Ecto neural progenitor cell (in vitro differentiated cells): ENCODE measurements at regions not wholly inside any gene's neighbourhood (a gene's known extent, or its start where the extent isn't known, plus 50 kb on each side); places are given as distances from the start of the nearest gene placed in this dataset.

Source experiments
- DNase-seq: peaks from one replicate; pipeline ENCODE4 v3.0.0-alpha.2; 2018; ENCODE audit warnings: low spot score

DNA sequence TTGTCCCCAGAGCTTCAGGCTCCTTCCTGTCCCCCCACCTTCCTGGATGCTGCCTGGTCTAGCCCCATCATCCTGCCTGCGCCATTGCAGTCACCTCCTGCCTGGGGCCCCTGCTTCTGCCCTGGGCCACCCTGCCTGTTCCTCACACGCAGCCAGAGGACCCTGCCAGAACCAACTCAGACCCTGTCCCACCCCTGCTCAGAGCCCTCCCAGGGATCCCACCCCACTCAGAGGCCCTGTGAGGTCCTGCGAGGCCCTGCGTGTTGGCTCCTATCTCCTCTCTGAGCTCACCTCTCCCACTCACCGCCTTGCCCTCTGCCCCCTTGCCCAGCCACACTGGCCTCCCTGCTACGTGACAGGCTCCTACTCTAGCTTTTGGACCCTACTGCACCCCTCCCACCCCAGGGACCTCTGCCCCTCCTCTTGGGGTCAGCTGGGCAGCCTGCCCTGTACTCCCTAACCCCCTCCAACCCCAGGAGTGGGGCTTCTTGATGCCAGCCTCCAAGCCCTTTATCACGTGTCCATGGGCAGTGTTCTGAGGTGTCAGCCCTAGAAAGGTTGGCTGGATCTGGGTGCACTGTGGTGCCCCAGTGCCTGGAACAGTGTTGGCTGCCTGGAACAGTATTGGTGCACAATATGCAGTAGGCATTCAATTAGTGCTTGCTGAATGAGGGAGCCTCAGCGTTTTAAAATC lies 68.3 kb downstream of the CEBPB start:
- no peak for DNase-seq

DNA sequence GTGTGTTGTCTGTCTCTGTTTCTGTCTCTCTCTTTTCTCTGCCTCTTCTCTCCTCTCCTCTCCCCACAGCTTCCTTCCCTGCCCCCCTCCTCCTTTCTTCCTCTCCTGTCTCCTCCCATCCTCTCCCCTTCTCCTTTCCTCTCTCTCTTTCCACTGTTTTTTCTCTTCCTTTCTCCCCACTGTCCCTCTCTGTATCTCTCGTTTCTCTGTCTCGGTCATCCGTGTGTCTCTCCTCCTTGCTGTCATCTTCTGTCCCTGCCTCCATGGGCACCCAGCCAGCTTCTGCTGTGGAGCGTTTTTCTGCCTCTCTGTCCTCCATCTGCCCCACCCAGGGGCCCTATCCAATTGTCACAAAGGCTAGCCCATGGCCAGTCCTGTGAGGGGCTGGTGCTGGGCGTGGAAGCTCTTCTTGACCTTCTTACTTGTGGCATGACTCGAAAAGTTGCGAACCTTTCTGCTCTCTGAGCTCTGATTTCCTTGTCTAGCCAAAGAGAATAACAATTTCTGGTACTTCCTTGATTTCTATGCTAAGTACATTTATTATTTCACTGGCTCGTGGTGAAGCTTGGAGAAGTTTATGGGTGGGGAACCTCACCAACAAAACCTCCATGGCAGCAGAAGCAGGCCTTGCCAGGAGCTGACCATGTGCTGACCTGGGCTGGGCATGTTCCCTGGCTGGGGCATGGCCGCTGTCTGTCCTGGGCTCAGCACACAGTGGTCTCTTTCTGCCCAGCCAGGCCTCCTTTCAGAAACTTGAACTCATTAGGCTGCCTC lies 69.3 kb downstream of the CEBPB start:
- no peak for DNase-seq

GRCh38 chr20:50260479-50261221 lies 70.0 kb downstream of the CEBPB start:
- DNase-seq: no peak

- DNase-seq: no peak
These were observed 71.0 kb downstream of the CEBPB start for GRCh38 chr20:50261471-50262212.

DNA sequence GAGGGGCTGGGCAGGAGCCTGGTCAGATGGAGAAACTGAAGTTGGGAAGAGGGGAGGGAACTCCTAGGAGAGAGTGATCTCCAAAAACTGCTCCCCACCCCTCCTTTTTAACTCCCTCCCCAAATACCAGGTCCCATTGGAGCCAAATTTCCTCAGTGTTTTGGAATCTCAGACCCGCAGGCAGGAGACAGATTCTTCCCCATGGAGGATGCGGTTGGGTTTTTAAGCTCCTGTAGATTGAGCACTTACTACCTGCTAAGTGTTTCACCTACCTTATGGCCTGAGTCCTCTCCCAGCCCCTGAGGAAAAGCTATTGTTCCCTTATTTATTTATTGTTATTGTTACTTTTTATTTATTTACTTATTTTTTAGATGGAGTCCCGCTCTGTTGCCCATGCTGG lies 73.2 kb downstream of the CEBPB start:
- DNase-seq: no peak

DNA sequence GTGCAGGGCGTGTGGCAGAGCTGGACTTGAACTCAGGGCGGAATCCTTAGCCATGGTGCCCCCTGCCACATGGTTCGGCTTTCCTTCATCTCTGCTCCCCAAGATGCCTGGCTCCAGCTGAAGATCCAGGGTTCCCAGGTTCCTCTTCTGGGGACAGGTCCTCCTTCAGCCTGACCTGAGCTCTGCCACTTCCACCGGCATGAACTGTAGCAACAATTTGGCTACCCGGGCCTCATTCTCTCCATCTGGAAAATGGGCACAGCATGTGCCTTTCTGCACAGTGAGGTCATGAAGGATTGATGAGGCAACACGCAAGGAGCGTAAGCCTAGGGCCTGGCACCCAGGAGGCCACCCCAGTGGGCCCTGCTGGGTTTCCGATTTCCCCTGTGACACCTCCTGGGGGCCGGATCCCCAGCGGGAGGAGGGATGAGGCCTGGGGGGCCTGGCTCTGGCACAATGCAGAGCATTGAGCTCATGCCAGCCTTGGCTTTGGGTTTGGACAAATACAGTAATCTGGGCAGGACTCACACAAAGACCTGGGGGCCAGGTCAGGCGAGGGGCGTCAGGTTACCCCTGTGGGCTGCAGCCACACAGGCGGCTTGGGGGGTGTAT lies 74.0 kb downstream of the CEBPB start:
- DNase-seq: no peak

DNA sequence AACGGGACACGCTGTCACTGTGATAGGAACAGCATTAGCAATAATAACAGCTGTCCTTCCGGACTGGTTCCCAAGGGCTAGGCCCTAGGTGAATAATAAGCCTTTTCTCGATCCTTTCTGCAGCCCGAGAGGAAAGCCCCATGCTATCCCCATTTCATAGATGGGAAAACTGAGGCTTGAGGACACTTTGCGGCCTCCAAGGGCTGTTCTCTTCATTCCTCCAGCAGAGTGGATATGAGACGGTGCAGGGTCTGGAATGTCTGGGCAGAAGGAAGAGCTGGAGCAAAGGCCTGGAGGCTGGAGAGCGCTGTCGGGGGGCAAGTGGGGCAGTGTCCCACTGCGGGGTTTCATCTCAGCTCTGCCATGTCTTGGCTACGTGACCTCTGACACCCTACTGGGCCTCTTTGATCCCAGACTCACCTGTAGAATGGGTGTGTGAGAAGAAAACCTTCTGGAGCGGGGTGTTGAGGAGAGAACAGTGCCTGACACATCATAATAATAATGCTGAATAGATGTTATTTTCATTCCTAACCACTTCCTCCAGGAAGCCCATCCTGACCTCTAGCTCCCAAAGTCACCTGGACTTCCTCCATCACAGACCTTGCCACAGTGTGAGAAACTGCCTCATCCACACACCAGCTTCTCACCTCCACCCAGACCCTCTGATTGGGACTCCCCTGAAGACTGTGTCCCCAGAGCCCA lies 74.8 kb downstream of the CEBPB start:
- DNase-seq: no peak

DNA sequence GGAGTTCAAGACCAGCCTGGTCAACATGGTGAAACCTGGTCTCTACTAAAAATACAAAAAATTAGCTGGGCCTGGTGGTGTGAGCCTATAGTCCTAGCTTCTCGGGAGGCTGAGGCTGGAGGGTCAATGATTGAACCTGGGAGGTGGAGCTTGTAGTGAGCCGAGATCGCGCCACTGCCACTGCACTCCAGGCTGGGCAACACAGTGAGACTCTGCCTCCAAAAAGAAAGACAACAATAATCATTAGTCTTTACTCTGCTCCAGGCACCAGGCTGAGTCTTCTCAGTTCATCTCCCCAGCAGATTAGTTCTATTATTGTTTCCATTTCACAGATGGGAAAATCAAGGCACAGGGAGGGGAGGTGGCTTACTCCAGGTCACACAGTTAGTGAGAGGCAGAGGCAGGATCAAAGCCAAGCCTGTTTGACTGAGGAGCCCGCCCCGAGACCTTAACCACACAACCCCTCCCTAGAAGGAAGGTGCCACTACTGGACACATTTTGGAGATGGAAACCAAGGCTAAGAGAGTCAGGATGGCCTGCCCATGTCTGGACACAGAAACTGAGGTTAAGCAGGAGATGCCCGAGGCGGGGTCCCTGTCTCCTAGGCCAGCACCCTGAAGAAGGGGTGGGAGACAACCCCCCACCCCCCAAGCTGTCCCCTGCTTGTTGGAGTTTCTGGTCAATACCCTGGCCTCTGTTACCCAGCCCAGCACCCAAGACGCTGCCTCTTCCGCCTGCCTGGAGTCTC lies 75.8 kb downstream of the CEBPB start:
- no peak for DNase-seq

- DNase-seq: no peak
These were observed 76.6 kb downstream of the CEBPB start for GRCh38 chr20:50267041-50267865.

GRCh38 chr20:50267866-50268219 lies 77.2 kb downstream of the CEBPB start:
- no peak for DNase-seq

DNA sequence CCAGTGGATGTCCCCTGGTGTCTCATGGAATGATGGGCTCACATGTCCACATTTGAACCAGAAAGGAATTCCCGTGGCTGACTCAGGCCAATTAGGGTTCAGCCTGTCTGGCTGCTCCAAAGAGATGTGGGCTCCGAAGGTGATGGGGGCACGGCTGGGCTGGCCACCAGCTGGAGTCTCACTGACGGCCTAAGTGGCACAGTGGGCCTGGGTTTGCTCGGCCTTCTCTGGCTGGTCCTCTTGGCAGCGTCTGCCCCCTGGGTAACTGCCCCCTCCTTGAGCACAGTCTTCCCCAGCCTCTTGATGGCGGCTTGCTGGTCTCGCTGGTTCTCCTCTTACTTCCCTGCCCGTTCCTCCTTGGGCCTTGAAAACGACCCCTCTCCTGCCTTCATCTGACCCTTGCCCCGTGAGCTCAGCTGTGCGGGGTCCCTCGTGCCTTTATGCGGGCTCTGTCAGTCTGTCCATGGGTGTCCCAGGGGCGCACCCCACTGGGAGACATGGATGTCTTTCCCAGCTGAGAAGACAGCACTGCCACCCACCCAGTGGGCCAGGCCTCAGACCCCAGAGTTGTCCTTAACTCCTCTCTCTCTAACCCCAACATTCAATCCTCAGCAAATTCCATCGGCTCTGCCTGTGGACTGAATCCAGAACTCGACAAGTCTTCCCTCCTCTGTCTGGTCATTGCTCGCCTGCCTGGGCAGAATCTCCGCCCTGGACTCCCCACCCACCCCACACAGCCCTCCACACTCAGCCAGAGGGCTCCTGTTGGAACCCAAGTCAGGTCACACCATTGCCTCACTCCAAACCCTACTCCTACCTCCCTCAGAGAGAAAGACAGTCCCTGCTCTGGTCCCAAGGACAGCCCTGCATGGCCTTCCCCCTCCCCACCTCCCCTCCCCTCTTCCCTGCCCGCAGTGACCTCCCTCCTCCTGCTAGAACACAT lies 78.7 kb downstream of the CEBPB start:
- DNase-seq: no peak

GRCh38 chr20:50270034-50270395 lies 79.4 kb downstream of the CEBPB start:
- DNase-seq: no peak

GRCh38 chr20:50270569-50270968 lies 79.9 kb downstream of the CEBPB start:
- DNase-seq: no peak

DNA sequence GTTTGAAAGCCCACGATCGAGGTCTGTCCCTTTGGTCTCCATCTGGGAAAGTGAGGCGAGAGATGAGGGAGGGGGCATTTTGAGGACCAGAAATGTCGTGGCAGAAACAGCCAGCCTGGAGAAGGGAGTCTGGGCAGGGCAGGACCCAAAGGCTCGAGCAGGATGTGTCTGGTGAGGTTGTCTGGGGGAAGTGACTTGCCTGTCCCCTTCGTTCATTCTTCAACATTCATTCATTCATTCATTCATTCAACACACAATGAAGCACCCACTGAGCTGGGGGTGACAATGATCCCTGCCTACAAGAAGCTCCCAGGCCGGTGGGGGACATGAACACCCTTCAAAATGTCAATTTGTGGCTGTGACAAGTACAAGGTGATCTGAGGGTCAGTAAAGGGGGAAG lies 80.5 kb downstream of the CEBPB start:
- no peak for DNase-seq

- DNase-seq: no peak
These were observed 81.0 kb downstream of the CEBPB start for GRCh38 chr20:50271612-50272011.

GRCh38 chr20:50272030-50272723 lies 81.5 kb downstream of the CEBPB start:
- DNase-seq: no peak

DNA sequence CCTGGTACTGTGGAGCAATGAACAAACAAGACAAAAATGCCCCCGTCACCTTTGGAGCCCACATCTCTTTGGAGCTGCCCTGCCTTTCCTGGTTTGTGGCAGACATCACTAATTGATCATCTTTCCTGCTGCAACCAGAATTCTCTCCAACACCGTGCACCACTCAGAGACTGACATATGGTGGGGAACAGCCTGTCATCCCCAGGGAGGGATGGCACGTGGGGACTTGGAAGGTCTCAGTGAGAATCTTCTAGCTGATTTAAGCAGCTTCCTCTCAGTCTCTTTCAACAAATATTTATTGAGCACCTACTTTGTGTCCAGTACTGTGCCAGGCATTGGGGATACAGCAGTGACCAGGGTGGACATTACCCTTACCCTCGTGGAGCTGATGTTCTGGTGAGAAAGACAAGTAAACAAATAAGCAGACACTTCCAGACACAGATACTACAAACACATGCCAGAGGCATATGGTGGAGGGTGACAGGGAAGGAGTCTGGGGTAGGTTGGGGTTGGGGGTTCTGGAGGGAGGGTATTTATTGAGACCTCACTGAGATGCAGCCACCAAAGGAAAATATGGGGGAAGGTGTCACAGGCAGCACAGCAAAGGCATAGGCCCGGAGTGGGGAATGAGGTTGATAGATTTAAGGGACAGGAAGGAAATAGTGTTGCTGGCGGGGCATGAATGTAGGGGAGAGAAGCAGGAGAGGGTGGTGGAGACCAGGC lies 82.3 kb downstream of the CEBPB start:
- DNase-seq: no peak
